ENCODE measurements at regions not wholly inside any gene's neighbourhood (a gene's known extent, or its start where the extent isn't known, plus 50 kb on each side); places are given as distances from the start of the nearest gene placed in this dataset.
A peak's percentile ranks its signal among the peaks of the same experiment; 100 is the strongest.

GRCh38 chr1:198042168-198042567 is 114.6 kb upstream of the NEK7 start:
- DNase-seq: no peak

GRCh38 chr1:198047913-198048312 is 108.9 kb upstream of the NEK7 start:
- DNase-seq: no peak

- DNase-seq: no peak
Measured at GRCh38 chr1:198054510-198054909, 102.3 kb upstream of the NEK7 start.

GRCh38 chr1:198056255-198056654 is 100.5 kb upstream of the NEK7 start:
- no peak for DNase-seq

- DNase-seq: no peak
Measured at GRCh38 chr1:198064181-198064580, 92.6 kb upstream of the NEK7 start.

- no peak for DNase-seq
Measured at GRCh38 chr1:198068285-198068684, 88.5 kb upstream of the NEK7 start.

GRCh38 chr1:198072177-198072576 is 84.6 kb upstream of the NEK7 start:
- no peak for DNase-seq

GRCh38 chr1:198075296-198075695 is 81.5 kb upstream of the NEK7 start:
- DNase-seq: no peak

- DNase-seq: no peak
Measured at GRCh38 chr1:198079432-198079951, 77.3 kb upstream of the NEK7 start.

GRCh38 chr1:198082576-198082975 is 74.2 kb upstream of the NEK7 start:
- no peak for DNase-seq

GRCh38 chr1:198083549-198083948 is 73.2 kb upstream of the NEK7 start:
- DNase-seq: no peak

- no peak for DNase-seq
Measured at GRCh38 chr1:198084241-198084908, 72.4 kb upstream of the NEK7 start.

GRCh38 chr1:198086051-198086745 is 70.6 kb upstream of the NEK7 start:
- no peak for DNase-seq

- DNase-seq: no peak
Measured at GRCh38 chr1:198087831-198088230, 69.0 kb upstream of the NEK7 start.

- peak; percentile 8 for DNase-seq
Measured at GRCh38 chr1:198088360-198089071, 68.3 kb upstream of the NEK7 start.

- no peak for DNase-seq
Measured at GRCh38 chr1:198096390-198096789, 60.4 kb upstream of the NEK7 start.

- DNase-seq: no peak
Measured at GRCh38 chr1:198099755-198100154, 57.0 kb upstream of the NEK7 start.

- DNase-seq: no peak
Measured at GRCh38 chr1:198101716-198102453, 54.9 kb upstream of the NEK7 start.

- DNase-seq: no peak
Measured at GRCh38 chr1:198102454-198102827, 54.4 kb upstream of the NEK7 start.

GRCh38 chr1:198105185-198105584 is 51.6 kb upstream of the NEK7 start:
- DNase-seq: no peak

GRCh38 chr1:198106011-198106410 is 50.8 kb upstream of the NEK7 start:
- no peak for DNase-seq

Data from CD4-positive, alpha-beta T cell treated with Interleukin-17A for 4 hours (primary cell).